ENCODE measurements at regions not wholly inside any gene's neighbourhood (a gene's known extent, or its start where the extent isn't known, plus 50 kb on each side); places are given as distances from the start of the nearest gene placed in this dataset.

- Histone ChIP-seq H3K27me3 (ENCODE audit: control insufficient read depth, insufficient read depth, low read length) (no peaks in the 10 kb centered on the region), H3K36me3 (ENCODE audit: control insufficient read depth, insufficient read depth, low read length) (no peaks in the 10 kb centered on the region), H3K9me3 (ENCODE audit: control insufficient read depth, insufficient read depth, low read length) (no peaks in the 10 kb centered on the region), H3K4me1 (ENCODE audit: control insufficient read depth, insufficient read depth, low read length) (peaks cover 6% of the 10 kb centered on the region), H3K27ac (ENCODE audit: low read depth, low read length) (no peak overlapping the region), H3K4me3 (ENCODE audit: low read depth, low read length) (no peak overlapping the region)
- DNase-seq (ENCODE audit: low read depth in 4 of 6, low spot score in 6 of 6), result no peak
- WGBS (ENCODE audit: insufficient coverage), result no CpG with 5 or more reads among the region's 3 CpGs
These were observed 266.8 kb upstream of the TSHZ3 start for GRCh38 chr19:31616031-31616430.

GRCh38 chr19:31617010-31617585 is 267.9 kb upstream of the TSHZ3 start:
- WGBS (ENCODE audit: insufficient coverage), result 90% methylated on average over 2 of the region's 4 CpGs
- H3K4me1 ChIP-seq (ENCODE audit: control insufficient read depth, insufficient read depth, low read length), result peaks cover 6% of the 10 kb centered on the region
- H3K27me3 ChIP-seq (ENCODE audit: control insufficient read depth, insufficient read depth, low read length), result no peaks in the 10 kb centered on the region
- H3K4me3 ChIP-seq (ENCODE audit: low read depth, low read length), result no peak overlapping the region
- no peaks in the 10 kb centered on the region for H3K36me3 ChIP-seq (ENCODE audit: control insufficient read depth, insufficient read depth, low read length)
- no peak overlapping the region for H3K27ac ChIP-seq (ENCODE audit: low read depth, low read length)
- no peak for DNase-seq (ENCODE audit: low read depth in 4 of 6, low spot score in 6 of 6)
- no peaks in the 10 kb centered on the region for H3K9me3 ChIP-seq (ENCODE audit: control insufficient read depth, insufficient read depth, low read length)

- Histone ChIP-seq H3K4me3 (ENCODE audit: low read depth, low read length) (no peak overlapping the region), H3K4me1 (ENCODE audit: control insufficient read depth, insufficient read depth, low read length) (peaks cover 4% of the 10 kb centered on the region), H3K27me3 (ENCODE audit: control insufficient read depth, insufficient read depth, low read length) (no peaks in the 10 kb centered on the region), H3K27ac (ENCODE audit: low read depth, low read length) (no peak overlapping the region), H3K36me3 (ENCODE audit: control insufficient read depth, insufficient read depth, low read length) (no peaks in the 10 kb centered on the region), H3K9me3 (ENCODE audit: control insufficient read depth, insufficient read depth, low read length) (no peaks in the 10 kb centered on the region)
- no peak for DNase-seq (ENCODE audit: low read depth in 4 of 6, low spot score in 6 of 6)
- 96% methylated on average over 4 of the region's 4 CpGs for WGBS (ENCODE audit: insufficient coverage)
These were observed 275.8 kb upstream of the TSHZ3 start for GRCh38 chr19:31625056-31625455.

GRCh38 chr19:31625575-31625974 is 276.3 kb upstream of the TSHZ3 start:
- no peaks in the 10 kb centered on the region for H3K27me3 ChIP-seq (ENCODE audit: control insufficient read depth, insufficient read depth, low read length)
- DNase-seq (ENCODE audit: low read depth in 4 of 6, low spot score in 6 of 6), result no peak
- no peak overlapping the region for H3K27ac ChIP-seq (ENCODE audit: low read depth, low read length)
- H3K4me1 ChIP-seq (ENCODE audit: control insufficient read depth, insufficient read depth, low read length), result peaks cover 7% of the 10 kb centered on the region
- H3K4me3 ChIP-seq (ENCODE audit: low read depth, low read length), result no peak overlapping the region
- no peaks in the 10 kb centered on the region for H3K36me3 ChIP-seq (ENCODE audit: control insufficient read depth, insufficient read depth, low read length)
- 75% methylated on average over 1 of the region's 1 CpG for WGBS (ENCODE audit: insufficient coverage)
- no peaks in the 10 kb centered on the region for H3K9me3 ChIP-seq (ENCODE audit: control insufficient read depth, insufficient read depth, low read length)

- no peak overlapping the region for H3K4me3 ChIP-seq (ENCODE audit: low read depth, low read length)
- WGBS (ENCODE audit: insufficient coverage), result 53% methylated on average over 4 of the region's 5 CpGs
- no peak for DNase-seq (ENCODE audit: low read depth in 4 of 6, low spot score in 6 of 6)
These were observed 277.7 kb upstream of the TSHZ3 start for GRCh38 chr19:31626941-31627340.

GRCh38 chr19:31627620-31628365 is 278.6 kb upstream of the TSHZ3 start:
- no peak overlapping the region for H3K4me3 ChIP-seq (ENCODE audit: low read depth, low read length)
- no peaks in the 10 kb centered on the region for H3K9me3 ChIP-seq (ENCODE audit: control insufficient read depth, insufficient read depth, low read length)
- peak in 1 of 6 donors; percentile 94 for DNase-seq (ENCODE audit: low read depth in 4 of 6, low spot score in 6 of 6)
- no peaks in the 10 kb centered on the region for H3K36me3 ChIP-seq (ENCODE audit: control insufficient read depth, insufficient read depth, low read length)
- no peaks in the 10 kb centered on the region for H3K27me3 ChIP-seq (ENCODE audit: control insufficient read depth, insufficient read depth, low read length)
- peaks cover 7% of the 10 kb centered on the region for H3K4me1 ChIP-seq (ENCODE audit: control insufficient read depth, insufficient read depth, low read length)
- 76% methylated on average over 20 of the region's 23 CpGs for WGBS (ENCODE audit: insufficient coverage)
- H3K27ac ChIP-seq (ENCODE audit: low read depth, low read length), result no peak overlapping the region

More at GRCh38 chr19:31626941-31627340, 277.7 kb upstream of the TSHZ3 start:
- Histone ChIP-seq H3K9me3 (ENCODE audit: control insufficient read depth, insufficient read depth, low read length) (no peaks in the 10 kb centered on the region), H3K4me1 (ENCODE audit: control insufficient read depth, insufficient read depth, low read length) (peaks cover 7% of the 10 kb centered on the region), H3K36me3 (ENCODE audit: control insufficient read depth, insufficient read depth, low read length) (no peaks in the 10 kb centered on the region), H3K27ac (ENCODE audit: low read depth, low read length) (no peak overlapping the region), H3K27me3 (ENCODE audit: control insufficient read depth, insufficient read depth, low read length) (no peaks in the 10 kb centered on the region)

GRCh38 chr19:31629579-31630363 is 280.5 kb upstream of the TSHZ3 start:
- Histone ChIP-seq H3K4me3 (ENCODE audit: low read depth, low read length) (no peak overlapping the region), H3K27ac (ENCODE audit: low read depth, low read length) (no peak overlapping the region), H3K36me3 (ENCODE audit: control insufficient read depth, insufficient read depth, low read length) (no peaks in the 10 kb centered on the region), H3K4me1 (ENCODE audit: control insufficient read depth, insufficient read depth, low read length) (peaks cover 8% of the 10 kb centered on the region), H3K9me3 (ENCODE audit: control insufficient read depth, insufficient read depth, low read length) (no peaks in the 10 kb centered on the region), H3K27me3 (ENCODE audit: control insufficient read depth, insufficient read depth, low read length) (no peaks in the 10 kb centered on the region)
- 41% methylated on average over 13 of the region's 18 CpGs for WGBS (ENCODE audit: insufficient coverage)
- peak in 2 of 6 donors; percentile 16 to 54 for DNase-seq (ENCODE audit: low read depth in 4 of 6, low spot score in 6 of 6)

- Histone ChIP-seq H3K36me3 (ENCODE audit: control insufficient read depth, insufficient read depth, low read length) (no peaks in the 10 kb centered on the region), H3K27ac (ENCODE audit: low read depth, low read length) (no peak overlapping the region), H3K4me1 (ENCODE audit: control insufficient read depth, insufficient read depth, low read length) (peaks cover 9% of the 10 kb centered on the region), H3K27me3 (ENCODE audit: control insufficient read depth, insufficient read depth, low read length) (no peaks in the 10 kb centered on the region), H3K9me3 (ENCODE audit: control insufficient read depth, insufficient read depth, low read length) (no peaks in the 10 kb centered on the region), H3K4me3 (ENCODE audit: low read depth, low read length) (no peak overlapping the region)
- no peak for DNase-seq (ENCODE audit: low read depth in 4 of 6, low spot score in 6 of 6)
- 97% methylated on average over 8 of the region's 8 CpGs for WGBS (ENCODE audit: insufficient coverage)
These were observed 283.8 kb upstream of the TSHZ3 start for GRCh38 chr19:31633014-31633413.

GRCh38 chr19:31639306-31639705 is 290.1 kb upstream of the TSHZ3 start:
- WGBS (ENCODE audit: insufficient coverage), result 91% methylated on average over 1 of the region's 1 CpG
- no peak overlapping the region for H3K27ac ChIP-seq (ENCODE audit: low read depth, low read length)
- no peaks in the 10 kb centered on the region for H3K36me3 ChIP-seq (ENCODE audit: control insufficient read depth, insufficient read depth, low read length)
- no peak overlapping the region for H3K4me3 ChIP-seq (ENCODE audit: low read depth, low read length)
- no peak for DNase-seq (ENCODE audit: low read depth in 4 of 6, low spot score in 6 of 6)
- H3K27me3 ChIP-seq (ENCODE audit: control insufficient read depth, insufficient read depth, low read length), result no peaks in the 10 kb centered on the region
- H3K4me1 ChIP-seq (ENCODE audit: control insufficient read depth, insufficient read depth, low read length), result peaks cover 3% of the 10 kb centered on the region
- no peaks in the 10 kb centered on the region for H3K9me3 ChIP-seq (ENCODE audit: control insufficient read depth, insufficient read depth, low read length)

Data from spinal cord (tissue), 9 donors.